Fibroblast of mammary gland (primary cell): ENCODE measurements at regions not wholly inside any gene's neighbourhood (a gene's known extent, or its start where the extent isn't known, plus 50 kb on each side); places are given as distances from the start of the nearest gene placed in this dataset.

Experiments used
- DNase-seq: peaks from one replicate; pipeline ENCODE4 v3.0.0-alpha.2; 2010; ENCODE audit warnings: low read depth
- H3K4me3 ChIP-seq: 2 replicates; pipeline ENCODE4 v1.5.1; 2011; ENCODE audit warnings: low read depth, mild to moderate bottlenecking, low read length, moderate library complexity; ENCODE audit not compliant: control insufficient read depth
- CTCF ChIP-seq: conservative IDR thresholded peaks from 2 replicates; pipeline ENCODE4 v1.5.1; 2011; ENCODE audit warnings: low read depth, low read length, inconsistent platforms; ENCODE audit not compliant: control insufficient read depth, insufficient read depth

GRCh38 chr13:44124352-44124751 lies 244.6 kb downstream of the LACC1 start:
- no peak overlapping the region for H3K4me3 ChIP-seq
- no peak for DNase-seq
- no peak for TF ChIP-seq CTCF

GRCh38 chr13:44125943-44126469 lies 246.3 kb downstream of the LACC1 start:
- no peak overlapping the region for H3K4me3 ChIP-seq
- TF ChIP-seq CTCF = no peak
- DNase-seq = peak; percentile 76

- no peak overlapping the region for H3K4me3 ChIP-seq
- DNase-seq = peak; percentile 65
- TF ChIP-seq CTCF = no peak
Measured at GRCh38 chr13:44128552-44129001, 245.0 kb upstream of the SERP2 start.

- no peak for TF ChIP-seq CTCF
- no peak overlapping the region for H3K4me3 ChIP-seq
- no peak for DNase-seq
Measured at GRCh38 chr13:44129418-44129817, 244.2 kb upstream of the SERP2 start.

- no peak overlapping the region for H3K4me3 ChIP-seq
- no peak for TF ChIP-seq CTCF
- DNase-seq = no peak
Measured at GRCh38 chr13:44131069-44131614, 242.5 kb upstream of the SERP2 start.

GRCh38 chr13:44132710-44133109 lies 240.9 kb upstream of the SERP2 start:
- peak; percentile 73 for DNase-seq
- H3K4me3 ChIP-seq = no peak overlapping the region
- no peak for TF ChIP-seq CTCF
